Central memory CD8-positive, alpha-beta T cell (primary cell): ENCODE measurements at regions not wholly inside any gene's neighbourhood (a gene's known extent, or its start where the extent isn't known, plus 50 kb on each side); places are given as distances from the start of the nearest gene placed in this dataset.

Experiments
- ATAC-seq: fragments of 150-1000 bp; cut with Tn5 transposase; replicated peaks from 2 replicates; pipeline ENCODE4 v1.10.0; 2022; ENCODE audit warnings: mild to moderate bottlenecking, moderate FRiP score, moderate number of reproducible peaks; ENCODE audit not compliant: poor library complexity, severe bottlenecking; ENCODE audit errors: extremely low read depth
- DNase-seq, 2 donors: peaks; one replicate each; pipeline ENCODE4 v3.0.0; 2021; ENCODE audit warnings: low spot score in 2 of 2
- H3K27ac Mint-ChIP-seq: one replicate; pipeline ENCODE4 v1.8.0; 2022; ENCODE audit warnings: low read depth, mild to moderate bottlenecking, moderate library complexity, mixed read lengths
- H3K27me3 Mint-ChIP-seq: one replicate; pipeline ENCODE4 v1.8.0; 2022; ENCODE audit warnings: mixed read lengths
- H3K36me3 Mint-ChIP-seq: one replicate; pipeline ENCODE4 v1.8.0; 2022; ENCODE audit warnings: mild to moderate bottlenecking, moderate library complexity, mixed read lengths; ENCODE audit not compliant: insufficient read depth
- H3K4me1 Mint-ChIP-seq: one replicate; pipeline ENCODE4 v1.8.0; 2022; ENCODE audit warnings: mixed read lengths
- H3K4me3 Mint-ChIP-seq: one replicate; pipeline ENCODE4 v1.8.0; 2022; ENCODE audit warnings: mild to moderate bottlenecking, moderate library complexity, mixed read lengths
- H3K9me3 Mint-ChIP-seq: one replicate; pipeline ENCODE4 v1.8.0; 2022; ENCODE audit warnings: mixed read lengths

DNA sequence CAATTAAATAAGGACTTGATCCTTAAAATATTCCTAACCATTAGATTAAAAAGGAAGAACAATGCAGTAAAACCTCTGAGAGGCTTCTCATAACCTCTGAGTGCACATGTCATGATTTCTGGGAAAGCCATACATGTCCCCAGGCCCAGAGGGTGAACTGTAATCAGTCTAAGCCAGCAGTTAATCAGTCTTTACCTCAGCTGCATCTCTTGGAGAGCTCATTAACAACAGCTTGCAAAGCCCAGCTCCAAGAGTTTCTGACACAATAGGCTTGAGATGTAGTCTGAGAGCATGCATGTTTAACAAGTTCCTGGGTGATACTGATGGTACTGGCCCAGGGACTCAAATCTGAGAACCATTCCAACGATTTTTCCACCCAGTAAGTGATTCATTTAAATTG, 392.1 kb downstream of the DNAH5 start:
- no peaks in the 10 kb centered on the region for H3K4me1 Mint-ChIP-seq
- no peak overlapping the region for H3K27ac Mint-ChIP-seq
- H3K9me3 Mint-ChIP-seq = peaks cover 8% of the 10 kb centered on the region
- ATAC-seq (no peak), DNase-seq (no peak)
- no peak overlapping the region for H3K4me3 Mint-ChIP-seq
- H3K27me3 Mint-ChIP-seq = no peaks in the 10 kb centered on the region
- no peaks in the 10 kb centered on the region for H3K36me3 Mint-ChIP-seq

GRCh38 chr5:13551645-13552044, 392.8 kb downstream of the DNAH5 start:
- peaks cover 8% of the 10 kb centered on the region for H3K9me3 Mint-ChIP-seq
- H3K4me3 Mint-ChIP-seq = no peak overlapping the region
- ATAC-seq (no peak), DNase-seq (no peak)
- H3K4me1 Mint-ChIP-seq = no peaks in the 10 kb centered on the region
- no peaks in the 10 kb centered on the region for H3K36me3 Mint-ChIP-seq
- no peak overlapping the region for H3K27ac Mint-ChIP-seq
- no peaks in the 10 kb centered on the region for H3K27me3 Mint-ChIP-seq

DNA sequence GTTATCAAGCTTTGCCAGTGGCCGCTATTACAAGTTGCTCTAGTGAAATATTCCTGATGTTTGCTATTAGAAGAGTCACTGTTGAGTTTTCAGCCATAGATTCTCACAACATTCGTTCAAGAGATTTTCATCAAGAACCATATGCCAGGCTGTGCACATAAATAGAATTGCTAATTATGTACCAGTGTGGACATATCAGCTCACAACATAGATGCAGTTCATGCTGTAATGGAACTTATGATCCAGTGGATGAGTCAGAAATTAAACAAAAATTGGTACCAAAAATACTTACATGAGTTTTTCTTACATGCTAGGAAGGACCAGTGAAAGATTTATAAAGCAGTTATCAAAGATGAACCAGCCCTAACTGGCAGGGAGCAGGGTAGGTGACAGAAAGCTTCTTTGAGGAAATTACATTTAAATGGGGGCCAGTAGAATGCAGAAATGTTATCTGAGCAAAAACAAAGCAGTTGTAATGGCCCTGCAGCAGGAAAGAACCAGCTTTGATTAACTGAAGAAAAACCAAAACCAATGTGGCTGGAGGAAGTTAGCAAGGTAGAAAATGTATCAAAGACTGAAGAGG, 404.2 kb downstream of the DNAH5 start:
- ATAC-seq (no peak), DNase-seq (no peak)
- Mint-ChIP-seq H3K36me3 (no peaks in the 10 kb centered on the region), H3K4me1 (no peaks in the 10 kb centered on the region), H3K4me3 (no peak overlapping the region), H3K9me3 (peaks cover 6% of the 10 kb centered on the region), H3K27me3 (no peaks in the 10 kb centered on the region), H3K27ac (no peak overlapping the region)

- Mint-ChIP-seq H3K27ac (no peak overlapping the region), H3K36me3 (no peaks in the 10 kb centered on the region), H3K9me3 (no peaks in the 10 kb centered on the region), H3K27me3 (no peaks in the 10 kb centered on the region), H3K4me1 (no peaks in the 10 kb centered on the region), H3K4me3 (no peak overlapping the region)
- DNase-seq = no peak
- no peak for ATAC-seq
These were observed 407.6 kb downstream of the DNAH5 start for GRCh38 chr5:13536933-13537332.

DNA sequence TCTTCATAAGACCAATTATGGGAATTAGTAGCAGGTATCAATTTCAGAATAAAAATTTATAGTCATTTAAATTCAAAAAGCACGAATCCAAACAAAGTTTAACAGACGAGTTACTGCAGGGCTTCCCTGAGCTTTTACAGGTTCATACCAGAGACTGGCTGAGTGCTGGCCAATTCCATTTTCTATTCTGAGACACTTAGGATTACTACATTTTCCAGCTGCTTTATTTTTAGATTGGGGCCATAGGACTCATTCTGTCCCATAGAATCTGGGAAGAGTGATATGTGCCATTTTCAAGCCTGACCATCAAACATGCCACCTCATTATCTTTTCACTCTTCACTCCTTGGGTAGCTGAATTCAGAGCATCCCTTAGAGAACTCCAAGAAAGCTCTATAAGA, 410.7 kb downstream of the DNAH5 start:
- H3K4me1 Mint-ChIP-seq = no peaks in the 10 kb centered on the region

DNA sequence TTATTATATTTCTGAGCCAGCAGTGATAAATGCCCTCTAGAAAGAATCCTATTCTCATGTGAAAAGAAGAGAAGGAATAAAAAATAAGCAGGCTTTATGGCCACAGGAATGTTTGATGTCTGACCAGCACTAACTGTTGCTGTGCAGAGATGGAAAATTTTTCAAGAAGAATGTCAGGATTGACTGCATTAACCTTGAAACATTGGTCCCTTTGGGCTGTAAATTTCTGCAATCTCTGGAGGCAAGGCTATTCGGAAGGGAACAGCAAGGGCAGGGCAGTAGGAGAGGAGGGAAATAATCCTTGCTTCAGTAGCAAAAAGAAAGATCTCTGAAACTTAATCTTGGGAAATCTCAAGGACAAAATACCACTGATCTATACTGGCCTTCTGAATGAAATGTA, 415.2 kb downstream of the DNAH5 start:
- Mint-ChIP-seq H3K9me3 (no peaks in the 10 kb centered on the region), H3K4me1 (no peaks in the 10 kb centered on the region), H3K36me3 (peaks cover 2% of the 10 kb centered on the region), H3K27ac (no peak overlapping the region), H3K27me3 (no peaks in the 10 kb centered on the region), H3K4me3 (no peak overlapping the region)
- DNase-seq (no peak), ATAC-seq (no peak)

More for the DNA sequence above, 410.7 kb downstream of the DNAH5 start:
- Mint-ChIP-seq H3K4me3 (no peak overlapping the region), H3K27me3 (no peaks in the 10 kb centered on the region), H3K36me3 (peaks cover 2% of the 10 kb centered on the region), H3K9me3 (no peaks in the 10 kb centered on the region), H3K27ac (no peak overlapping the region)
- ATAC-seq (no peak), DNase-seq (no peak)

DNA sequence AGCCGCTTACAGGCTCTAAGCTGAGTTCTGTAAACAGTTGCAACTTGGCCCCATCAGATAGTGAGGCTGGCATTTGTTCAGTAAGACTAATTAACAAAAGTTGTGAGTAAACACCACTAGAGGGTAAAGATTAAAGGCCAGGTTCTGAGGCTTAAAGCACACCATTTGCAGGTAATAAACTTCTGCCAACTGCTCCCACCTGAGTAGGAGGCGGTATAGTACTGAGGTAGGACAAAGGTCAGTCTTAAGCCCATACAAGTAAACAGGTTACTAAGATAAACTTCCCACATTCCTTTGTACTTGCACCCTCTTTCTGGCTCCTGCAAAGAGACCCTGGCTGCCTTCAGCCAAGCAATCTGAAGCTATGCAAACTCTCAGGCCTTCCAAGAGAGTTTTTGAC, 419.6 kb downstream of the DNAH5 start:
- no peak for ATAC-seq
- no peak for DNase-seq
- H3K36me3 Mint-ChIP-seq = no peaks in the 10 kb centered on the region
- no peak overlapping the region for H3K27ac Mint-ChIP-seq
- no peak overlapping the region for H3K4me3 Mint-ChIP-seq
- H3K9me3 Mint-ChIP-seq = no peaks in the 10 kb centered on the region
- H3K4me1 Mint-ChIP-seq = no peaks in the 10 kb centered on the region
- H3K27me3 Mint-ChIP-seq = no peaks in the 10 kb centered on the region

- ATAC-seq (no peak), DNase-seq (no peak)
- Mint-ChIP-seq H3K4me3 (no peak overlapping the region), H3K4me1 (no peaks in the 10 kb centered on the region), H3K9me3 (no peaks in the 10 kb centered on the region), H3K27ac (no peak overlapping the region), H3K36me3 (no peaks in the 10 kb centered on the region), H3K27me3 (no peaks in the 10 kb centered on the region)
These were observed 425.4 kb downstream of the DNAH5 start for GRCh38 chr5:13519131-13519530.

DNA sequence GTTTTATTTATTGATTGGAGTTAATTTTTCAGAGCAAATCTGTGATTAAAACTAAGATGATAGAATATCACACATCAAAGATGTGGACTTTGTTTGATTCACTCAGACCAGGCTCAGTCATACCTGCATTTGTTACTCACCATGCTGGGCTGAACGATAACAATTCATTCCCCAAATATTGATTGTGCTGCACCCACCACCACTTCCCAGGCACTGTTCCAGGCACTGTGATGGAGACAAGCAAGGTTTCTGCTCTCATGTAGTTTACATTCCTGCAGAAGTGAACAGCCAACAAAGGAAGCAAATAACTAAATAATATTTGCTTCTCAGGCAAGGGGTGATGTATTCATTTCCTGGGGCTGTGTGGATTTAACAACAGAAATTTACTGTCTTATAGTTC, 428.3 kb downstream of the DNAH5 start:
- Mint-ChIP-seq H3K36me3 (no peaks in the 10 kb centered on the region), H3K4me3 (no peak overlapping the region), H3K27me3 (no peaks in the 10 kb centered on the region), H3K9me3 (peaks cover 4% of the 10 kb centered on the region), H3K27ac (no peak overlapping the region), H3K4me1 (no peaks in the 10 kb centered on the region)
- ATAC-seq (no peak), DNase-seq (no peak)

DNA sequence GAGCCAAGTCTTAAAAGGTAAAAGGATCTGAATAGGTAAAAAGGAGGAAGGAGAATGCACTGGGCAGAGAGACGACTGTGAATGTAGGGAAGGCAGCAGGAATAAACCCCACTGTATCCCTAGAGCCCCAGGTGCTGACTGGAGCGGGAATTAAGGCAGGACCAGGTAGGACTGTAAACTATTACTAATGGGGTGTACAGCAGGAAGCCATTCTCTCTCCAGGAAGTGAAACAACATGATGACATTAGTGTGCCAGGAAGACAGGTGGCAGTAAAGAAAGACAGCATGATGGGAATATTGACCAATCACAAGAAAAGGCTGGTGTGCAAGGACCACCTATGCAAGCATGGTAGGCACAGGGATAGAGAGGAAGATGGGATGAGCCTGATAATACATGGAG, 433.0 kb downstream of the DNAH5 start:
- no peaks in the 10 kb centered on the region for H3K36me3 Mint-ChIP-seq
- DNase-seq (no peak), ATAC-seq (no peak)
- no peaks in the 10 kb centered on the region for H3K4me1 Mint-ChIP-seq
- H3K27ac Mint-ChIP-seq = no peak overlapping the region
- H3K9me3 Mint-ChIP-seq = peaks cover 13% of the 10 kb centered on the region
- H3K27me3 Mint-ChIP-seq = no peaks in the 10 kb centered on the region
- no peak overlapping the region for H3K4me3 Mint-ChIP-seq

DNA sequence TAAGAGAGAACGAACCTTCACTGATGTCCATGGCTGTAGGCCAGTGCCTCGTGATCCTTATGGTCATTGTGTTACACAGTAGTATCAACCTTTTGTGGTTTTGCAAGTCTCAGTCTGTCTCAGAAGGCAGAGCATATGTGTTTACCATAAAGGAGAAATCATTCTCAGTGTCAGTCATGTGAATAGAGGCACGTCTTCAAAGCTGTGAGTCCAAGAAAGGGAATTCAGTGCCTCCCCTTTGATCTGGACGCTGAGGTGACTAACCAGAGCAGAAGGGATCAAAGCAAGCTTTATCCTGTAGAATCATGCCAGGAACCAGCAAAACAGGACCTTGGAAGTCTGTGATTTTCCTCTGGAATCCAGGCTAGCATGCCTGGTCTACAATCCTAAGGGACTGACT, 433.9 kb downstream of the DNAH5 start:
- H3K36me3 Mint-ChIP-seq = no peaks in the 10 kb centered on the region
- no peak for ATAC-seq
- no peaks in the 10 kb centered on the region for H3K27me3 Mint-ChIP-seq
- H3K4me1 Mint-ChIP-seq = no peaks in the 10 kb centered on the region
- peaks cover 16% of the 10 kb centered on the region for H3K9me3 Mint-ChIP-seq
- no peak overlapping the region for H3K27ac Mint-ChIP-seq
- DNase-seq = no peak
- no peak overlapping the region for H3K4me3 Mint-ChIP-seq

DNA sequence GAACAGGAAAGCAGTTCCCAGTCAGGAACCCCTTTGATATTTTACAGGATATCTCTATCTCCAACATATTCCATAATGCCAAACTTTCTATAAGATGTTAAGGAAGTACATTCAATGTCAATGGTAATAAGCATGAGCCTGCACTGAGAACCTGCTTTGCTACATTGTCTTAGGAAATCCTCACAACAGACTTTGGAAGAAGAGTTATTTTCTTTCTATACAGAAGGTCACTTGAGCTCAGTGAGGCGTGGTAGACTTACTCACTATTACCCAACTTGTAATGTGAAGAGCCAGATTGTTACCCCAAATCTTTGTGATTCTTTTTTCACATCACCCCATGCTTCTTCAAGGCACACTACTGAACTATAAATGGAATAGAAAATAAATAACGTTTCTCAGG, 435.9 kb downstream of the DNAH5 start:
- H3K36me3 Mint-ChIP-seq = no peaks in the 10 kb centered on the region
- ATAC-seq = no peak
- no peak for DNase-seq
- H3K27ac Mint-ChIP-seq = no peak overlapping the region
- H3K27me3 Mint-ChIP-seq = no peaks in the 10 kb centered on the region
- no peak overlapping the region for H3K4me3 Mint-ChIP-seq
- peaks cover 16% of the 10 kb centered on the region for H3K9me3 Mint-ChIP-seq
- no peaks in the 10 kb centered on the region for H3K4me1 Mint-ChIP-seq

GRCh38 chr5:13505326-13505725, 439.2 kb downstream of the DNAH5 start:
- DNase-seq (no peak), ATAC-seq (no peak)
- Mint-ChIP-seq H3K9me3 (peaks cover 22% of the 10 kb centered on the region), H3K27ac (no peak overlapping the region), H3K4me1 (no peaks in the 10 kb centered on the region), H3K27me3 (no peaks in the 10 kb centered on the region), H3K4me3 (no peak overlapping the region), H3K36me3 (no peaks in the 10 kb centered on the region)

DNA sequence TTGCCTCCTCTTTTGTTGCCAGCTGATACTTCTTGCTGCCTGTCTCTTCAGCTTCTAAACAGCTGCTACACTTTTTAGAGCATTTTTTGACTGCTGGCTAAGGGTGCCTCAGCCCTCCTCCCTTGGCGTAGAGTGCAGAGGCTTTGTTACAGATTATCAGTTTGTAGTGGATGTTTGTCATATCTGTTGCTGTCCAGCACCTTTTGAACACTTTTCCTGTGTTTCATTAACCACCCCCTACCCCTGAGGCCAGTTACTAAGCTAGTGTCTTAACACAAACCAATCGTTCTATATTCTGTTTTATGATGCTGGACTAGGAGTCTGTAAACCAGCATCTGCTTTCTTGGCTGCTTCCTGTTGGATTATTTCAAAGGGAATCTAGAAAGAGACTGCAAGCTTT, 441.5 kb downstream of the DNAH5 start:
- peaks cover 24% of the 10 kb centered on the region for H3K9me3 Mint-ChIP-seq
- no peak for ATAC-seq
- no peak for DNase-seq
- H3K27ac Mint-ChIP-seq = no peak overlapping the region
- no peaks in the 10 kb centered on the region for H3K27me3 Mint-ChIP-seq
- H3K4me3 Mint-ChIP-seq = no peak overlapping the region
- H3K36me3 Mint-ChIP-seq = no peaks in the 10 kb centered on the region
- no peaks in the 10 kb centered on the region for H3K4me1 Mint-ChIP-seq
